ENCODE measurements at regions not wholly inside any gene's neighbourhood (a gene's known extent, or its start where the extent isn't known, plus 50 kb on each side); places are given as distances from the start of the nearest gene placed in this dataset.

- TF ChIP-seq CTCF (IDR thresholded peaks at IDR 0.05) (no peak), EP300 (IDR thresholded peaks at IDR 0.05) (no peak), POLR2A (IDR thresholded peaks at IDR 0.05) (no peak), POLR2AphosphoS5 (IDR thresholded peaks at IDR 0.05) (no peak)
Measured at GRCh38 chr10:78905957-78906308, 162.8 kb upstream of the ZMIZ1 start.

Data from suprapubic skin (tissue), 4 donors.